Liver (tissue), 8 donors: ENCODE measurements at regions not wholly inside any gene's neighbourhood (a gene's known extent, or its start where the extent isn't known, plus 50 kb on each side); places are given as distances from the start of the nearest gene placed in this dataset.

ENCODE experiments used
- DNase-seq: peaks from one replicate; pipeline ENCODE4 v3.0.0-alpha.2; 2017; ENCODE audit warnings: low spot score
- H3K27ac ChIP-seq, 2 donors: one replicate each; pipeline ENCODE4 v1.7.0; 2013; ENCODE audit warnings: inconsistent platforms in 2 of 2, low read length in 2 of 2, control low read depth in 1 of 2, low read depth in 1 of 2, mild to moderate bottlenecking in 1 of 2
- H3K27me3 ChIP-seq, 4 donors: one replicate each; pipeline versions ENCODE4 v1.6.1 to v1.7.0; 2013; ENCODE audit warnings: low read length in 3 of 4, inconsistent platforms in 1 of 4, mild to moderate bottlenecking in 1 of 4, moderate library complexity in 1 of 4; ENCODE audit not compliant: control insufficient read depth in 4 of 4, insufficient read depth in 4 of 4
- H3K36me3 ChIP-seq, 4 donors: one replicate each; pipeline versions ENCODE4 v1.6.1 to v1.7.0; 2013; ENCODE audit warnings: low read length in 3 of 4, mild to moderate bottlenecking in 3 of 4, low read depth in 1 of 4, moderate library complexity in 1 of 4; ENCODE audit not compliant: control insufficient read depth in 4 of 4, insufficient read depth in 3 of 4
- H3K4me1 ChIP-seq, 4 donors: one replicate each; pipeline versions ENCODE4 v1.6.1 to v1.7.0; 2013; ENCODE audit warnings: low read length in 3 of 4, mild to moderate bottlenecking in 3 of 4, moderate library complexity in 1 of 4; ENCODE audit not compliant: control insufficient read depth in 4 of 4, insufficient read depth in 4 of 4
- H3K4me3 ChIP-seq, 3 donors: one replicate each; pipeline versions ENCODE4 v1.6.1 to v1.7.0; 2013; ENCODE audit warnings: low read length in 3 of 3, control low read depth in 1 of 3, low read depth in 1 of 3, mild to moderate bottlenecking in 1 of 3
- H3K9ac ChIP-seq, 2 donors: one replicate each; pipeline ENCODE4 v1.7.0; 2013; ENCODE audit warnings: low read length in 2 of 2, mild to moderate bottlenecking in 2 of 2, moderate library complexity in 2 of 2, control low read depth in 1 of 2, low read depth in 1 of 2
- H3K9me3 ChIP-seq, 4 donors: one replicate each; pipeline versions ENCODE4 v1.6.1 to v1.7.0; 2013; ENCODE audit warnings: low read length in 3 of 4; ENCODE audit not compliant: control insufficient read depth in 4 of 4
- ATF3 ChIP-seq: IDR thresholded peaks from 2 replicates; pipeline ENCODE4 v1.6.1; 2016; ENCODE audit warnings: antibody characterized with exemption
- CTCF ChIP-seq: fragments of 150-350 bp; IDR thresholded peaks from 2 replicates; pipeline ENCODE4 v1.5.1; 2017; ENCODE audit warnings: improper control_type of control experiment, low read depth, low read length; ENCODE audit not compliant: missing input control
- EGR1 ChIP-seq, 2 donors: IDR thresholded peaks; 2 replicates each; pipeline ENCODE4 v1.6.1; 2016 to 2018; ENCODE audit warnings: antibody characterized with exemption in 2 of 2, low read depth in 2 of 2
- FOXA2 ChIP-seq: IDR thresholded peaks from 2 replicates; pipeline ENCODE4 v1.6.1; 2016; ENCODE audit warnings: antibody characterized with exemption
- HNF4A ChIP-seq, 2 donors: conservative IDR thresholded peaks; 2 replicates each; pipeline ENCODE4 v1.6.1; 2016; ENCODE audit warnings: antibody characterized with exemption in 2 of 2, mild to moderate bottlenecking in 2 of 2
- HNF4G ChIP-seq: IDR thresholded peaks from 2 replicates; pipeline ENCODE4 v1.6.1; 2016; ENCODE audit warnings: antibody characterized with exemption
- JUND ChIP-seq, 2 donors: IDR thresholded peaks; 2 replicates each; pipeline ENCODE4 v1.6.1; 2016; ENCODE audit warnings: antibody characterized with exemption in 2 of 2
- MAX ChIP-seq: IDR thresholded peaks from 2 replicates; pipeline ENCODE4 v1.6.1; 2016; ENCODE audit warnings: antibody characterized with exemption
- NR2F2 ChIP-seq: IDR thresholded peaks from 2 replicates; pipeline ENCODE4 v1.6.1; 2016; ENCODE audit warnings: antibody characterized with exemption
- RAD21 ChIP-seq, 2 donors: IDR thresholded peaks; 2 replicates each; pipeline ENCODE4 v1.6.1; 2016; ENCODE audit warnings: antibody characterized with exemption in 2 of 2, mild to moderate bottlenecking in 2 of 2
- REST ChIP-seq: IDR thresholded peaks from 2 replicates; pipeline ENCODE4 v1.6.1; 2016; ENCODE audit warnings: antibody characterized with exemption, mild to moderate bottlenecking
- RXRA ChIP-seq, 2 donors: IDR thresholded peaks; 2 replicates each; pipeline ENCODE4 v1.6.1; 2017 to 2018; ENCODE audit warnings: antibody characterized with exemption in 2 of 2, mild to moderate bottlenecking in 1 of 2
- SP1 ChIP-seq: IDR thresholded peaks from 2 replicates; pipeline ENCODE4 v1.6.1; 2018; ENCODE audit warnings: antibody characterized with exemption, mild to moderate bottlenecking
- TAF1 ChIP-seq: conservative IDR thresholded peaks from 2 replicates; pipeline ENCODE4 v1.6.1; 2016; ENCODE audit warnings: antibody characterized with exemption, mild to moderate bottlenecking
- YY1 ChIP-seq: IDR thresholded peaks from 2 replicates; pipeline ENCODE4 v1.6.1; 2016; ENCODE audit warnings: antibody characterized with exemption, mild to moderate bottlenecking
- ZBTB33 ChIP-seq: IDR thresholded peaks from 2 replicates; pipeline ENCODE4 v1.6.1; 2016; ENCODE audit warnings: antibody characterized with exemption
- WGBS: extraction: QIAGEN DNeasy Blood & Tissue Kit; methylation state at CpG from one replicate; pipeline ENCODE4 v1.1.7; 2013; 5-methylcytosine and 5-hydroxymethylcytosine counted together
- donor health status: healthy.
- donor health status: healthy.
- donor health status: healthy.
- donor health status: healthy.
- donor health status: healthy.

- no peak for DNase-seq
- no peak overlapping the region for H3K27ac ChIP-seq
- no peaks in the 10 kb centered on the region for H3K9me3 ChIP-seq
- no peaks in the 10 kb centered on the region for H3K4me1 ChIP-seq
- H3K9ac ChIP-seq, result no peak overlapping the region
- H3K4me3 ChIP-seq, result no peak overlapping the region
- H3K36me3 ChIP-seq, result no peaks in the 10 kb centered on the region
- TF ChIP-seq ZBTB33 (no peak), HNF4G (no peak), REST (no peak), CTCF (no peak)
- H3K27me3 ChIP-seq, result no peaks in the 10 kb centered on the region
- 41% methylated on average over 1 of the region's 1 CpG for WGBS
These were observed 208.2 kb downstream of the COL12A1 start for GRCh38 chr6:74997646-74998045.

- H3K36me3 ChIP-seq, result no peaks in the 10 kb centered on the region
- no peaks in the 10 kb centered on the region for H3K9me3 ChIP-seq
- TF ChIP-seq RXRA (IDR thresholded peaks at IDR 0.05), result no peak
- no peak for TF ChIP-seq HNF4A (conservative IDR thresholded peaks at IDR 0.05)
- no peak for TF ChIP-seq YY1
- TF ChIP-seq SP1, result no peak
- no peak for TF ChIP-seq RAD21 (IDR thresholded peaks at IDR 0.05)
- TF ChIP-seq TAF1, result no peak
- TF ChIP-seq FOXA2, result no peak
- TF ChIP-seq NR2F2, result no peak
- no peak for TF ChIP-seq JUND (IDR thresholded peaks at IDR 0.05)
- TF ChIP-seq MAX, result no peak
- TF ChIP-seq EGR1 (IDR thresholded peaks at IDR 0.05; ENCODE audit: low read depth in 2 of 2), result no peak
- TF ChIP-seq ATF3, result no peak
- no peak for TF ChIP-seq CTCF
- TF ChIP-seq HNF4G, result no peak
- TF ChIP-seq ZBTB33, result no peak
- H3K27me3 ChIP-seq, result no peaks in the 10 kb centered on the region
- H3K4me3 ChIP-seq, result no peak overlapping the region
- H3K9ac ChIP-seq, result no peak overlapping the region
- H3K27ac ChIP-seq, result no peak overlapping the region
- 63% methylated on average over 1 of the region's 1 CpG for WGBS
- H3K4me1 ChIP-seq, result no peaks in the 10 kb centered on the region
- no peak for DNase-seq
These were observed 212.7 kb downstream of the COL12A1 start for GRCh38 chr6:74993136-74993535.
